Activated CD8-positive, alpha-beta memory T cell treated with anti-CD3 and anti-CD28 coated beads, Interleukin-2, amount 50 U/mL, for 4 hours (primary cell): ENCODE measurements at regions not wholly inside any gene's neighbourhood (a gene's known extent, or its start where the extent isn't known, plus 50 kb on each side); places are given as distances from the start of the nearest gene placed in this dataset.

Experiments used
- DNase-seq: peaks from one replicate; pipeline ENCODE4 v3.0.0-alpha.2; 2020

GRCh38 chr2:19232312-19232711 lies 126.1 kb downstream of the OSR1 start:
- no peak for DNase-seq

DNA sequence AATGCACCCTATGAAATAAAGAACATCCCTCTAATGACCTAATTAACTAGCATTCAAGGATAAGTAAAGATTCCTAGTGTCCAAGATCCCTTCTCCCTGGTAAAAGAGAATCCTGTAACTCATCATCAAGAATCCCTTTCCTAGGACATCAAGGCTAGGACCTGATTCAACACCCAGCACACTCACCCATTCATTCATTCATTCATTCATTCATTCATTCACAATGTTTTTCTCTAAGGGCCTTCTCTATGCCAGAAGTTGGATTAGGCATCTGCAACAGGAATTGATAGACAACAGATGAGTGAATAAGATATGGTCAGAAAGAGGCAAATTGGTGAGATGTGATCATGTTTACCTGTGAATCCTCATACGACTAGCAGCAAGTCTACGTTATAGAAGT lies 126.8 kb downstream of the OSR1 start:
- no peak for DNase-seq

GRCh38 chr2:19230626-19231025 lies 127.8 kb downstream of the OSR1 start:
- no peak for DNase-seq

DNA sequence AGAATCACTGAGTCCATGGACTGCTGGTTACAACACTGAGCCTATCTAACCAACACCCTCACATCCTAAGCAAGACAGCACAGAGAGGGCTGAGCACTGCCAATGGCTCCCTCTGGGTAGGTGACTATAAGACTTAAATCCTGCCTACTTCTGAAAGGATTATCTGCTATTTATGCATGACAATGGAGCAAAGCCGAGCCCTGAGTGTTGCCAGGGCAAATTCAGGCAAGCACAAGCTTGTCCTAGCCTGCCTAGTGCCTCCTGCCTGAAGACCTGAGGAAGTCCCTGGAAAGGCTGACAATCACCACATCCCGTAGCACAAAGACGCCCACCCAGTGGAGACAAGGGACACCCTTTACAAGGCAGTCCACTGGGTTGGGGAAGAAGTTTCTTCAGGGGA lies 129.7 kb downstream of the OSR1 start:
- DNase-seq: no peak

- DNase-seq: no peak
Observed at GRCh38 chr2:19228181-19228593, 130.2 kb downstream of the OSR1 start.

- DNase-seq: no peak
Observed at GRCh38 chr2:19226871-19227270, 131.6 kb downstream of the OSR1 start.

- DNase-seq: no peak
Observed at GRCh38 chr2:19226386-19226785, 132.0 kb downstream of the OSR1 start.

DNA sequence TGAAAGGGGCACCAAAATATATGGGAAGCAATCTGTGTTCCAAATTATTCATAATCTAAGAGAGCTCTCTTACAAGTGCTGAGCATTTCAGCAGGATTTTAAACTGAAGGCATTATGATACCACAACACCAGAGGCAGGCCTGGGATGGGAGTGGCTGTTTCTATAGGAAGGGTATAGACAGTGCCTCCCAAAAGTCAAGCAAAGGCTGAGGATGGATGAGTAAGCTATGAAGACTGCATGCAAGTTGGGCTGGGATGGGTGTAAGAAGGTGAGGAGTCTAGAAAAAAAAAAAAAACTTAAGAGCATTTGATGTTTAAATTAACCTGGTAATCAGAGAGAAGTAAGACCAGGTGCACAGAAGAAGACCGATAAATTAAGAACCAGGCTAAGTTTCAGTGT lies 132.5 kb downstream of the OSR1 start:
- no peak for DNase-seq

DNA sequence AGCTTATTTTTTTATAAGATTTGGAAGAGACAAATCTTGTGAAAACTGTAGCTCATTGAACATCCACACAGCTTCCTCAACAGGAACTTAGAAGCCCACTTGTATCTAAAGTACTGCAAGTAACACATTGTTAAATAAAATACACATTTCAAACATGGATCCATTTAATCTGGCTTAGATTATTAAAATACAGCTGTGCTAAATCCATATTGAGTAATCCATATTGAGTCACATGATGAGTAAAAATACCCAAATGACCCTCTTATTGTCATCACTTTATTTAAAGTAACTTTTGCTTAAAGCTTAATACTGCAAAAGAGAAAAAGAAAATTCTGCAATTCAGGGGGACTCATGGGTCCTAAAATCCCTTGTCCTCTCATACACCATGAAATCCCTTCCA lies 133.3 kb downstream of the OSR1 start:
- DNase-seq: no peak

- DNase-seq: no peak
Observed at GRCh38 chr2:19224486-19224885, 133.9 kb downstream of the OSR1 start.

GRCh38 chr2:19224011-19224410 lies 134.4 kb downstream of the OSR1 start:
- DNase-seq: no peak

DNA sequence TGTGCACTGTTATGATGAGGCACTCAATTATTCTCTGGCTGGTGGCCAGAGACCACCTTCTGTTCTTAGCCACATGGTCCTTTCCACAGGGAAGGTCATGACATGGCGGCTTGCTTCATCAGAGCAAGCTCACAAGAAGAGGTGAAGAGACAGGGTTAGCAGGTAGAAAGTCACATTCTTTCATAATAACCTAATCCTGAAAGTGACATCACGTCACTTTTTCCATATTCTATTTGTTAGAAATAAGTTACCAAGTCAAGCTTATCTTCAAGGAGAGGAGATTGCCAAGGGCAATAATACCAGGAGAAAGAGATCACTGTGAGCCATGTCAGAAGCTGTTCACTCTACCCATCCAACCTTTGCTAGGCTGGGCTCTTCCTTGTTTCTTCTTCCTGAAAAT lies 139.4 kb downstream of the OSR1 start:
- DNase-seq: no peak

- DNase-seq: no peak
Observed at GRCh38 chr2:19218166-19218565, 140.3 kb downstream of the OSR1 start.

GRCh38 chr2:19216676-19217602 lies 141.5 kb downstream of the OSR1 start:
- DNase-seq: no peak

- no peak for DNase-seq
Observed at GRCh38 chr2:19216238-19216637, 142.2 kb downstream of the OSR1 start.

DNA sequence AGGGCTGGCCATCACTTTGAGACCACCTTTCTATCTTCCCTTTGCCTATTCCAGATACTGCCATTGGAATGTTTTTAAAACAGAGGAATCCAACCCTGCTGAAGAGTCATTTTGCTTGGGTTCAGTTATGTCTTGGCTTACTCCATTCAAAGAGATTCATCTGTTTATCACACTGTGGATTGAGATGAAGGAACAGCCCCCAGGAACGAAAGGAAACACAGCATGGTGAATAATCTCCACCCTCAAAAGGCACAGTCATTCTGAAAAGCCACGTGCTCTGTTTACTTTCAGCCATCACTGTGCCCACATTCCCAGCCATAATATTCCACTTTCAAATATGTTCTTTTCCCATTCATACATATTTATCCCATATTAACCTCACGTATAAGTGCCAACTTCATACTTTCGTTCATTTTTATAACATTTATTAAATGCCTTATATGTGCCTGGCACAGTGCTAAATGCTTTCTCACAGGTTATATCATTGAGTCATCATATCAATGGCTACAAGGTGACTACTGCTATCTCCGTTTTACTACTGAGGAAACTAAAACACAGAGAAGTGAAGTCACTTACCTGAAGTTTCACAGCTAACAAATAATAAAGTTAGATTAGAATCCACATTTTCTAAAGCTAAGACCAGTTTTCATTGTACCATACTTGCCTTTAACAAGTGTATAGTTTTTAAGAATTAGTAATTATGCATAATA lies 143.6 kb downstream of the OSR1 start:
- DNase-seq: no peak

GRCh38 chr2:19209575-19210341 lies 148.7 kb downstream of the OSR1 start:
- DNase-seq: no peak

GRCh38 chr2:19208479-19209199 lies 149.8 kb downstream of the OSR1 start:
- no peak for DNase-seq

DNA sequence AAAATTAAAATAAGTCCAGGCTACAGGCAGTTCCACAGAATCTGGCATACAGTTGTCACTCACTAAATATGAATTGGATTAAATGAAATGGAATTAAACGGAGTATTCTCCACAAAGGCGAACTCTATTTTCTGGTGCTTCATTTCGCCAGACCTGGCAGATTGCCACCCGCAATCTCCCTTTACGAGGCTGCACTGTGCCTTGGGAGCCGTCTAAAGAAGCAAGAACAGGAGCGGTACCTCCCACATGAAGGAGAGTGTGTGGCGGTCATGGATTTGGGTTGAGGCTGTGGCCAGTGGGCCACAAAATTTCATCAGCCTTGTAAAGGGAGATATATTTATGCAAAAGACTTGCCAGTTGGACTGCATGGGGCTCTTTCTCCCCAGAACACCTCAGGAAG lies 151.0 kb downstream of the OSR1 start:
- DNase-seq: no peak

DNA sequence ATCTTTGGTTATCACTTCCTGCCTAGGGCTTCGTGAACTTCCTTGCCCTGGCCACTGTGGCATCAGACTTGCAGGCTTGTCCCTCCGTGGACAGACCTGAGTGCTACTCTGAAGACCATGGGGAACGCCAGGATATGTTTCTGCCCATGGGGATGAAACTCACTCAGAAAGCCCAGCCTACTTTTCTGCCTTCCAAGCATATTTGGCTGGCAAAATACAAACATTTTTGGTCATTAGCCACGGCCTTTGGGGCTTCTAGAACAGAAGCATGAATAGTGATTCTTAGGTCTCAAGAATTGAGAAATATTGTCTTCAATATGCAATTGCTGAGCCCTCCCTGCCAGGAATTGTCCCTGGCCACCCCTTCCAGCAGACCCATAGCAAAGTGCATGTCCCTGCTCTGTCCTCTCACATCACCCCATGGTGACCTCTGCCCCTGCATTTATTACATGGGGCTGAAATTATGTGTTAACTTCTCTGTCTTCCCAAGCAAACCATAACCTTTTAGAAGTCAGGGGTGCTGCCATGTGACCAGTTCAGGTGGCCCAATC lies 152.4 kb downstream of the OSR1 start:
- no peak for DNase-seq

- no peak for DNase-seq
Observed at GRCh38 chr2:19203866-19204265, 154.6 kb downstream of the OSR1 start.

DNA sequence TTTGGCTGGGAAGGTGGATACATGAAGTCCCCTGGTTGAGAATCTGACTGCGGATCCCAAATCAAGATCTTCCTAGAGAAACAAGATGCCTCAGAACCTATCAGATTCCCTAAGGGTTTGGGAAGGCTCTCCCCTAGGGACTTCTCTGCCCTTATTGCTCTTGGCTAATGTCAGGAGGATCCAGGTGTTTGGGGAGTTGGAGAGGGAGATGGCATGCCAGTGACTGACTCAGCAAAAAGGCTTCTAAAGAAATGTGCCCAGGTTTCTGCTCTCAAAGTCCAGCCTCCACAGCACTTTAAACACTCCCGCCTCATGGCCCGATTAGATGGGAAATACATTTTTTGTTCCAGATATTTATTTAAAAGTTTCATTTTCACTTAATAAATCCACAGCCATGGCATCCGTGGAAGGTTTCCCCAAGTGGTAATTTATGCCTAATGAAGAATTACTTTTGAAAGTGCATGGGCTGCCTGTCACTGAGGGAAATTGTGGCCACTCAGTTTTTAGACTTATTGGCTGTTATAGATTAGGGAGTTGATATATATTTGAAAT lies 156.4 kb downstream of the OSR1 start:
- DNase-seq: no peak
